ENCODE measurements at regions not wholly inside any gene's neighbourhood (a gene's known extent, or its start where the extent isn't known, plus 50 kb on each side); places are given as distances from the start of the nearest gene placed in this dataset.

- Histone ChIP-seq H3K36me3 (ENCODE audit: control insufficient read depth in 2 of 2, insufficient read depth in 1 of 2, low read length in 2 of 2) (no peaks in the 10 kb centered on the region), H3K4me3 (ENCODE audit: low read depth, low read length) (no peak overlapping the region), H3K9me3 (ENCODE audit: control insufficient read depth, insufficient read depth, low read depth, low read length) (no peaks in the 10 kb centered on the region), H3K27ac (ENCODE audit: extremely low read depth, low read depth, low read length) (no peak overlapping the region), H3K4me1 (ENCODE audit: control insufficient read depth, insufficient read depth, low read length) (no peaks in the 10 kb centered on the region)
- TF ChIP-seq ZNF518A (tag by site-specific recombination; conservative IDR thresholded peaks at IDR 0.05; ENCODE audit: low read depth) (no peak), SCRT1 (tag by site-specific recombination; IDR thresholded peaks at IDR 0.05; ENCODE audit: borderline replicate concordance) (no peak), ZNF658 (tag by site-specific recombination; IDR thresholded peaks at IDR 0.05) (no peak), ZNF530 (tag by site-specific recombination; IDR thresholded peaks at IDR 0.05; ENCODE audit: low read depth) (no peak), OSR2 (tag by site-specific recombination; IDR thresholded peaks at IDR 0.05) (no peak), PRDM10 (tag by site-specific recombination; IDR thresholded peaks at IDR 0.05) (no peak), ZNF654 (tag by site-specific recombination; IDR thresholded peaks at IDR 0.05; ENCODE audit: low read depth) (no peak), ZNF704 (tag by site-specific recombination; IDR thresholded peaks at IDR 0.05) (no peak), ZNF585B (tag by site-specific recombination; IDR thresholded peaks at IDR 0.05) (no peak), OVOL3 (tag by site-specific recombination; IDR thresholded peaks at IDR 0.05) (no peak), ZNF670 (tag by site-specific recombination; IDR thresholded peaks at IDR 0.05; ENCODE audit: low read depth) (no peak), ZNF791 (tag by site-specific recombination; IDR thresholded peaks at IDR 0.05) (no peak), ZNF24 (tag by site-specific recombination; IDR thresholded peaks at IDR 0.05) (no peak), ZNF660 (tag by site-specific recombination; IDR thresholded peaks at IDR 0.05) (no peak), SP7 (tag by site-specific recombination; IDR thresholded peaks at IDR 0.05) (no peak), ZBTB21 (tag by site-specific recombination; IDR thresholded peaks at IDR 0.05) (no peak), ZNF600 (tag by site-specific recombination; IDR thresholded peaks at IDR 0.05) (no peak), MZF1 (tag by site-specific recombination; IDR thresholded peaks at IDR 0.05; ENCODE audit: borderline replicate concordance) (no peak), ZNF664 (tag by site-specific recombination; IDR thresholded peaks at IDR 0.05) (no peak)
- ChIA-PET CTCF (interaction anchor here (0.6 to 0.9 kb wide), 2 partner anchors 17 to 28 kb away, joined by 3 read pairs; no protein-coding TSS in a partner anchor), POLR2A (no interaction called here)
Measured at GRCh38 chr22:44395118-44396005, 82.6 kb upstream of the SHISAL1 start.
